ENCODE measurements at regions not wholly inside any gene's neighbourhood (a gene's known extent, or its start where the extent isn't known, plus 50 kb on each side); places are given as distances from the start of the nearest gene placed in this dataset.

DNA sequence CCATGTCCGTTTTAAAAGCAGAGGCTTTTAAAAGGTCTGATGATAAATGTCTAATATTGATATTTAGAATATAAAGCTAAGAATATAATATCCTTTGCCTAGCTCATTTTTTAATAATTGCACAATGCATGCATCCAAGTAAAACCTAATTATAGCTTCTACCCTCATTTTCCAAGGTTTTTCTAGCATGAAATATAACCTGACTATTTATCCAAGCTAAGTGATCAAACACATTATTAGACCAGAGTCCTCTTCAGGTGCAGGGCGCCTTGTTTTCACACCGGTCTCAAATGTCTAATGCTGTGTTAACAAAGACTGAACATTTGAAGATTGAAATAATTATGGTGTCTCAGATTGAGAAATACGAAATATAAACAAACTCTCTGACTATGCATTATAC, 648.9 kb upstream of the CXADR start:
- no peak for DNase-seq (ENCODE audit: low read depth)
- no peak overlapping the region for H3K4me3 ChIP-seq (ENCODE audit: control insufficient read depth, low read depth, low read length)
- TF ChIP-seq CTCF (conservative IDR thresholded peaks at IDR 0.05; ENCODE audit: control insufficient read depth, insufficient read depth, low read depth, low read length): no peak

DNA sequence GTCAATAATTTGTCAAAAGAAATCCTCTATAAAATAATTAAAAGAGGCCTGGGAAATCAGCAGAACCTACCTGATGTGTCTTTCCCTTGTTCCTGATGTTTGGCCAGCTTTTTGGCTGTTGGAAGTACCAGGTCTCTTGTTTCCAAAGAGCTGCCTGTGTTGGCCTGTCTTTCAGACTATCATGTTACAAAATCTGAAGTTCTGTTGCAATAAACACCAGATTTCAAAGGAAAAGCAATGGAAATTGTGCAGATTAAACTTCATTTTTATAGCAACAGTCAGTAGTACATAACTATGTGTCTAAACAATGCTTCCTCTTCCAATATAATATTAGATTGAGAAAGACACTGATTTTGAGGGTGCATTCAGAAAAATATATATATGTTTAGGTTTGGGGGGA, 647.2 kb upstream of the CXADR start:
- TF ChIP-seq CTCF (conservative IDR thresholded peaks at IDR 0.05; ENCODE audit: control insufficient read depth, insufficient read depth, low read depth, low read length): no peak
- peak; percentile 10 for DNase-seq (ENCODE audit: low read depth)
- H3K4me3 ChIP-seq (ENCODE audit: control insufficient read depth, low read depth, low read length): no peak overlapping the region

GRCh38 chr21:16866851-16867250, 646.0 kb upstream of the CXADR start:
- TF ChIP-seq CTCF (conservative IDR thresholded peaks at IDR 0.05; ENCODE audit: control insufficient read depth, insufficient read depth, low read depth, low read length): no peak
- no peak for DNase-seq (ENCODE audit: low read depth)
- H3K4me3 ChIP-seq (ENCODE audit: control insufficient read depth, low read depth, low read length): no peak overlapping the region

- TF ChIP-seq CTCF (conservative IDR thresholded peaks at IDR 0.05; ENCODE audit: control insufficient read depth, insufficient read depth, low read depth, low read length): no peak
- H3K4me3 ChIP-seq (ENCODE audit: control insufficient read depth, low read depth, low read length): no peak overlapping the region
- peak; percentile 72 for DNase-seq (ENCODE audit: low read depth)
Measured at GRCh38 chr21:16870103-16870502, 642.7 kb upstream of the CXADR start.

DNA sequence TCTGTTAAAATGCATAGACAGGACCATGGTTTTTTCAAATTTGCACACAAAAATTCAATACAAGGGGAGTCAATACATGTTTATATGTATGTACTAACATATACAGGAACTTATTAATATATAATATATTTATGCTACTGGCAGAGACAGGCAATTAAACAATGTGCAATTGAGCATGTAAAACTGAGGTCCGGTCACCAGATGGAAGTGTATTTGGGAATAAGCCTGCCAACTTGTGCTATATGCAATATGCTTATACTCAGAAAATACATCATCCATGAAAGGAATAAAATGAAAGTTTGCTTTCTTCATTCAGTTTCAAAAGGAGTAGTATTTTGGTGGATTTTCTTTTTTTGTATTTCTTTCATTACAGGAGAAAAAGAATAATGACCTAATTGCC, 640.2 kb upstream of the CXADR start:
- no peak for TF ChIP-seq CTCF (conservative IDR thresholded peaks at IDR 0.05; ENCODE audit: control insufficient read depth, insufficient read depth, low read depth, low read length)
- DNase-seq (ENCODE audit: low read depth): no peak
- no peak overlapping the region for H3K4me3 ChIP-seq (ENCODE audit: control insufficient read depth, low read depth, low read length)

- DNase-seq (ENCODE audit: low read depth): no peak
- TF ChIP-seq CTCF (conservative IDR thresholded peaks at IDR 0.05; ENCODE audit: control insufficient read depth, insufficient read depth, low read depth, low read length): no peak
- H3K4me3 ChIP-seq (ENCODE audit: control insufficient read depth, low read depth, low read length): no peak overlapping the region
Measured at GRCh38 chr21:16873176-16873575, 639.7 kb upstream of the CXADR start.

DNA sequence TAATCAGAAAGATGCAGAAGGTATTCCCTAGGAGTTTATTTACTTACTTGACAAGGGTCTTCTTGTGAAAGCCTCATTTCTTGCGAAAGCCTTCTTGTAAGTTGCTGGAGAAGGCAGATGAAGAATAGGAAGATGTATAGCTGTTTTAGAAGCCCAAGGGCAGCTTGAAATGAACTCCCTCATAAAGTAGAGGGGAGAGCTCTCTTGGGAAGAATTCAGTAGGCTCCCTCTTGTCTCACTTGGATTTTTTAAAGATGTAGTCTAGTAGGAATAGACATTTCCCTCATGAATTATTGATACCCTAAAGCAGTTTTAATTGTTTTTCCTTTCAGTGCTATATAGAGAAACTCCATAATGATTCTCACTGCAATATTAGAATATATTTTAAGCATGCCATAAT, 639.2 kb upstream of the CXADR start:
- DNase-seq (ENCODE audit: low read depth): no peak
- no peak for TF ChIP-seq CTCF (conservative IDR thresholded peaks at IDR 0.05; ENCODE audit: control insufficient read depth, insufficient read depth, low read depth, low read length)
- no peak overlapping the region for H3K4me3 ChIP-seq (ENCODE audit: control insufficient read depth, low read depth, low read length)

All from fibroblast of mammary gland (primary cell).